Gastroesophageal sphincter (tissue), 3 donors: ENCODE measurements at regions not wholly inside any gene's neighbourhood (a gene's known extent, or its start where the extent isn't known, plus 50 kb on each side); places are given as distances from the start of the nearest gene placed in this dataset.

Experiments
- CTCF ChIP-seq, 4 experiments: fragments of 200-600 bp in 2 of 4; fragments of 450-650 bp in 2 of 4; sonication (generic) in 1 of 4; IDR thresholded peaks; one replicate each; pipeline ENCODE4 v1.5.1; 2017 to 2019; ENCODE audit warnings: antibody characterized with exemption in 4 of 4, mild to moderate bottlenecking in 2 of 4, moderate library complexity in 2 of 4
- EP300 ChIP-seq: sonication (generic); formaldehyde crosslinking; IDR thresholded peaks from one replicate; pipeline ENCODE4 v1.6.1; 2017; ENCODE audit warnings: antibody characterized with exemption, mild to moderate bottlenecking
- POLR2A ChIP-seq, 2 donors: fragments of 450-650 bp; IDR thresholded peaks; one replicate each; pipeline ENCODE4 v1.6.1; 2017; ENCODE audit warnings: antibody characterized with exemption in 2 of 2, mild to moderate bottlenecking in 2 of 2, moderate library complexity in 1 of 2
- POLR2AphosphoS5 ChIP-seq: sonication (generic); formaldehyde crosslinking; IDR thresholded peaks from one replicate; pipeline ENCODE4 v1.6.1; 2017; ENCODE audit warnings: antibody characterized with exemption

GRCh38 chr10:60589376-60589775 lies 188.9 kb upstream of the CDK1 start:
- TF ChIP-seq POLR2A (IDR thresholded peaks at IDR 0.05) (no peak), CTCF (IDR thresholded peaks at IDR 0.05) (no peak), EP300 (no peak), POLR2AphosphoS5 (no peak)
